ENCODE measurements at regions not wholly inside any gene's neighbourhood (a gene's known extent, or its start where the extent isn't known, plus 50 kb on each side); places are given as distances from the start of the nearest gene placed in this dataset.

DNA sequence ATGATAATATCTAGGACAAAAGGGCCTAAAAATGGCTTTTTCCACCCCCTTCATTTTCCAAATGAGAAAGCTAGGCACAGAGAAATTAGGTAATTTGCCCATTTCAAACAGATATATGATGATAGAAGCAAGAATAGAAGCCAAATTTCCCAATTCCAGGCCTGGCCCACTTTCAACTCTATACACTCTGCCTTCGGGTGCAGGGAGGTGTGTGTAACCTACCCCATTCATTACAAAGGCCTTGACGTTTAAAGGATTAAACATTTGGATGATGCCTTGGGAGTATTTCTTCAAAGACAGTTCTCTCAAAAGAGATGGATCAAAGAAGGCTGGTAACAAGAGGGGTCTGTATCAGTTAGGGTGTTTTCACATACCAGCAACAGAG is 134.1 kb downstream of the CCDC34 start:
- TF ChIP-seq, protein P1, sequence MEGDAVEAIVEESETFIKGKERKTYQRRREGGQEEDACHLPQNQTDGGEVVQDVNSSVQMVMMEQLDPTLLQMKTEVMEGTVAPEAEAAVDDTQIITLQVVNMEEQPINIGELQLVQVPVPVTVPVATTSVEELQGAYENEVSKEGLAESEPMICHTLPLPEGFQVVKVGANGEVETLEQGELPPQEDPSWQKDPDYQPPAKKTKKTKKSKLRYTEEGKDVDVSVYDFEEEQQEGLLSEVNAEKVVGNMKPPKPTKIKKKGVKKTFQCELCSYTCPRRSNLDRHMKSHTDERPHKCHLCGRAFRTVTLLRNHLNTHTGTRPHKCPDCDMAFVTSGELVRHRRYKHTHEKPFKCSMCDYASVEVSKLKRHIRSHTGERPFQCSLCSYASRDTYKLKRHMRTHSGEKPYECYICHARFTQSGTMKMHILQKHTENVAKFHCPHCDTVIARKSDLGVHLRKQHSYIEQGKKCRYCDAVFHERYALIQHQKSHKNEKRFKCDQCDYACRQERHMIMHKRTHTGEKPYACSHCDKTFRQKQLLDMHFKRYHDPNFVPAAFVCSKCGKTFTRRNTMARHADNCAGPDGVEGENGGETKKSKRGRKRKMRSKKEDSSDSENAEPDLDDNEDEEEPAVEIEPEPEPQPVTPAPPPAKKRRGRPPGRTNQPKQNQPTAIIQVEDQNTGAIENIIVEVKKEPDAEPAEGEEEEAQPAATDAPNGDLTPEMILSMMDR (conservative IDR thresholded peaks at IDR 0.05; ENCODE audit: low read length) = no peak
- TF ChIP-seq EZH2phosphoT487 (IDR thresholded peaks at IDR 0.05; ENCODE audit: borderline replicate concordance, low read depth, low read length) = no peak

Measured in OCI-LY7 (cell line).